Adrenal gland (tissue), 5 donors: ENCODE measurements at regions not wholly inside any gene's neighbourhood (a gene's known extent, or its start where the extent isn't known, plus 50 kb on each side); places are given as distances from the start of the nearest gene placed in this dataset.

ENCODE experiments used
- CTCF ChIP-seq, 6 experiments: fragments of 450-650 bp in 4 of 6; fragments of 200-600 bp in 2 of 6; sonication (generic) in 1 of 6; IDR thresholded peaks; 1 replicate in 5 of 6; 2 replicates in 1 of 6; pipeline versions ENCODE4 v1.5.1 to v1.8.0; 2016 to 2021; ENCODE audit warnings: antibody characterized with exemption in 6 of 6, mild to moderate bottlenecking in 2 of 6, moderate library complexity in 1 of 6
- POLR2A ChIP-seq, 2 donors: fragments of 450-650 bp; IDR thresholded peaks; one replicate each; pipeline ENCODE4 v1.6.1; 2017; ENCODE audit warnings: antibody characterized with exemption in 2 of 2, mild to moderate bottlenecking in 2 of 2, moderate library complexity in 1 of 2
- donor health status: DM: no; HTN: no; CAD: no.

- TF ChIP-seq CTCF (IDR thresholded peaks at IDR 0.05) (no peak), POLR2A (IDR thresholded peaks at IDR 0.05) (no peak)
These were observed 142.1 kb upstream of the PKDCC start for GRCh38 chr2:41905597-41906337.
